ENCODE measurements at regions not wholly inside any gene's neighbourhood (a gene's known extent, or its start where the extent isn't known, plus 50 kb on each side); places are given as distances from the start of the nearest gene placed in this dataset.

GRCh38 chr4:23577398-23577797 is 312.4 kb downstream of the PPARGC1A start:
- no peak for TF ChIP-seq POLR2AphosphoS5 (IDR thresholded peaks at IDR 0.05; ENCODE audit: low read depth, low read length)
- TF ChIP-seq SIN3A (IDR thresholded peaks at IDR 0.05; ENCODE audit: borderline replicate concordance, insufficient read depth, low read depth, low read length), result no peak
- no peak for TF ChIP-seq CTCF (IDR thresholded peaks at IDR 0.05)
- no peak for TF ChIP-seq REST (IDR thresholded peaks at IDR 0.05; ENCODE audit: insufficient read depth in 1 of 2, low read depth in 2 of 2, low read length in 1 of 2)
- no peak for TF ChIP-seq TCF7L2 (IDR thresholded peaks at IDR 0.05; ENCODE audit: low read depth, low read length)
